OCI-LY7 (cell line): ENCODE measurements at regions not wholly inside any gene's neighbourhood (a gene's known extent, or its start where the extent isn't known, plus 50 kb on each side); places are given as distances from the start of the nearest gene placed in this dataset.

Experiments used
- BruUV-seq: library from RNA; stranded (reverse); fragments of 400-500 nt; replicated peaks from 2 replicates; lab custom pipeline; 2021; lab: Mats Ljungman, UMichigan
- CTCF ChIA-PET: fragments of 300-600 bp; sonication (Branson Sonifier 250); formaldehyde crosslinking; loops from one replicate; lab custom pipeline; 2022; ENCODE audit warnings: antibody characterized with exemption; ENCODE audit not compliant: unreplicated experiment; lab: Charles Lee
- POLR2A ChIA-PET: fragments of 300-600 bp; sonication (Branson Sonifier 250); formaldehyde crosslinking; loops from one replicate; lab custom pipeline; 2022; ENCODE audit warnings: antibody characterized with exemption; lab: Charles Lee
- DNase-seq: peaks from one replicate; pipeline ENCODE4 v3.0.0-alpha.2; 2015; ENCODE audit warnings: low spot score
- H2AFZ ChIP-seq: fragments of 200-600 bp; sonication (generic), shearing (Covaris generic); 2 replicates; pipeline ENCODE4 v1.6.1; 2014; ENCODE audit warnings: mild to moderate bottlenecking, antibody characterized with exemption, low read length, moderate library complexity
- H3K27ac ChIP-seq: fragments of 200-600 bp; sonication (generic); 2 replicates; pipeline ENCODE4 v1.5.1; 2014; ENCODE audit warnings: mixed run types, low read depth, mild to moderate bottlenecking, moderate library complexity, low read length, inconsistent platforms; ENCODE audit not compliant: poor library complexity, severe bottlenecking
- H3K36me3 ChIP-seq: fragments of 200-600 bp; sonication (generic); 2 replicates; pipeline ENCODE4 v1.6.1; 2014; ENCODE audit warnings: mild to moderate bottlenecking, antibody characterized with exemption, low read length, moderate library complexity, mixed read lengths; ENCODE audit not compliant: insufficient read depth
- H3K4me1 ChIP-seq: fragments of 200-600 bp; sonication (generic); 2 replicates; pipeline ENCODE4 v1.5.1; 2014; ENCODE audit warnings: mild to moderate bottlenecking, low read length; ENCODE audit not compliant: insufficient read depth, poor library complexity, severe bottlenecking
- H3K4me2 ChIP-seq: fragments of 200-600 bp; sonication (generic); 2 replicates; pipeline ENCODE4 v1.6.1; 2014; ENCODE audit warnings: mild to moderate bottlenecking, low read length
- H3K4me3 ChIP-seq: fragments of 200-600 bp; sonication (generic); 2 replicates; pipeline ENCODE4 v1.5.1; 2014; ENCODE audit warnings: mild to moderate bottlenecking, low read depth, low read length; ENCODE audit not compliant: poor library complexity, severe bottlenecking
- H3K79me2 ChIP-seq: fragments of 200-600 bp; sonication (generic); 2 replicates; pipeline ENCODE4 v1.6.1; 2016; ENCODE audit warnings: low read depth, mild to moderate bottlenecking, low read length, moderate library complexity, mixed read lengths; ENCODE audit not compliant: insufficient read depth
- H3K9me2 ChIP-seq: fragments of 200-600 bp; sonication (generic); 2 replicates; pipeline ENCODE4 v1.6.1; 2016; ENCODE audit warnings: mild to moderate bottlenecking, low read length, mixed read lengths; ENCODE audit not compliant: insufficient read depth
- H3K9me3 ChIP-seq: fragments of 200-600 bp; sonication (generic); 2 replicates; pipeline ENCODE4 v1.6.1; 2014; ENCODE audit warnings: mild to moderate bottlenecking, mixed run types, low read length, mixed read lengths
- H4K20me1 ChIP-seq: fragments of 200-600 bp; sonication (generic); 2 replicates; pipeline ENCODE4 v1.6.1; 2014; ENCODE audit warnings: mild to moderate bottlenecking, antibody characterized with exemption, low read length, moderate library complexity, mixed read lengths; ENCODE audit not compliant: insufficient read depth
- CTCF ChIP-seq: fragments of 200-600 bp; sonication (generic); conservative IDR thresholded peaks from 2 replicates; pipeline ENCODE4 v1.5.1; 2014; ENCODE audit warnings: mild to moderate bottlenecking, antibody characterized with exemption, low read length, moderate library complexity, mixed read lengths
- EZH2phosphoT487 ChIP-seq: fragments of 200-600 bp; sonication (generic); IDR thresholded peaks from 2 replicates; pipeline ENCODE4 v1.6.1; 2018; ENCODE audit warnings: low read depth, borderline replicate concordance, mild to moderate bottlenecking, mixed run types, antibody characterized with exemption, low read length, moderate library complexity, mixed read lengths
- intact Hi-C: fragments of 100-400 bp; cut with micrococcal nuclease; formaldehyde crosslinking; loops from one replicate; pipeline ENCODE4 v1.10.0; 2022; ENCODE audit not compliant: unreplicated experiment

GRCh38 chr14:30482276-30482675, 76.7 kb upstream of the G2E3 start:
- Histone ChIP-seq H3K4me2 (no peak overlapping the region), H4K20me1 (no peaks in the 10 kb centered on the region), H3K9me3 (no peaks in the 10 kb centered on the region), H3K79me2 (no peaks in the 10 kb centered on the region), H3K4me3 (no peak overlapping the region), H3K4me1 (no peaks in the 10 kb centered on the region), H2AFZ (no peak overlapping the region), H3K27ac (no peak overlapping the region), H3K9me2 (no peaks in the 10 kb centered on the region), H3K36me3 (no peaks in the 10 kb centered on the region)
- TF ChIP-seq CTCF = no peak
- TF ChIP-seq EZH2phosphoT487 = no peak
- intact Hi-C loops = no loop called here
- no TSS peak for BruUV-seq
- DNase-seq = no peak
- ChIA-PET CTCF (no interaction called here), POLR2A (no interaction called here)

GRCh38 chr14:30484201-30484600, 74.8 kb upstream of the G2E3 start:
- DNase-seq = no peak
- ChIA-PET CTCF (no interaction called here), POLR2A (no interaction called here)
- no peaks in the 10 kb centered on the region for H3K9me2 ChIP-seq
- no peak overlapping the region for H3K27ac ChIP-seq
- no peak for TF ChIP-seq CTCF
- no peak for TF ChIP-seq EZH2phosphoT487
- no peaks in the 10 kb centered on the region for H3K79me2 ChIP-seq
- no TSS peak for BruUV-seq
- intact Hi-C loops = no loop called here
- H3K4me3 ChIP-seq = no peak overlapping the region
- H4K20me1 ChIP-seq = no peaks in the 10 kb centered on the region
- no peaks in the 10 kb centered on the region for H3K36me3 ChIP-seq
- H3K4me2 ChIP-seq = no peak overlapping the region
- H3K4me1 ChIP-seq = no peaks in the 10 kb centered on the region
- no peak overlapping the region for H2AFZ ChIP-seq
- H3K9me3 ChIP-seq = no peaks in the 10 kb centered on the region

DNA sequence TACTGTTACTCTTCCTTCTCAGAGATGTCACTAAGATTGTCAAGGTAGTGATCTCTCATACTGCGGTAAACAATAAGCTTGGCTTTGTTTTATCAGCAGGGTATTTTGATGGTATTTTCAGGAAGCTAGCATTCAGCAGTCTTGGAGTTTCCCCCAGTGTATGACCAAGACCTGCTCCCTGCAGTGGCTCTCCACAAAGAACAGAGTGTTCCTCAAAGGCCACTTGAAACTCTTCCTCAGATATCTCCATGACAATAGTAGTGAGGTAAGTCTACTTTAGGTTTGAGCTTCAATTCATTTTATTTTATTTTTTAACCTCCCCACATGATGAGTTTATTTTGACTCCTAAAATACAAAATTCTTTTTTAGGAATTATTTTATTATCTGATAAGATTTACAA, 74.0 kb upstream of the G2E3 start:
- intact Hi-C loops = no loop called here
- Histone ChIP-seq H4K20me1 (no peaks in the 10 kb centered on the region), H3K9me2 (no peaks in the 10 kb centered on the region), H3K27ac (no peak overlapping the region), H3K4me1 (no peaks in the 10 kb centered on the region), H3K36me3 (no peaks in the 10 kb centered on the region), H2AFZ (no peak overlapping the region), H3K4me3 (no peak overlapping the region), H3K9me3 (no peaks in the 10 kb centered on the region), H3K79me2 (no peaks in the 10 kb centered on the region), H3K4me2 (no peak overlapping the region)
- no peak for DNase-seq
- ChIA-PET POLR2A (no interaction called here), CTCF (no interaction called here)
- TF ChIP-seq CTCF (no peak), EZH2phosphoT487 (no peak)
- no TSS peak for BruUV-seq
